Lower leg skin (tissue), 4 donors: ENCODE measurements at regions not wholly inside any gene's neighbourhood (a gene's known extent, or its start where the extent isn't known, plus 50 kb on each side); places are given as distances from the start of the nearest gene placed in this dataset.

Experiments used
- DNase-seq, 2 donors: peaks; one replicate each; pipeline ENCODE4 v3.0.0-alpha.2; 2019; ENCODE audit warnings: low spot score in 2 of 2
- H3K4me3 ChIP-seq: fragments of 200-600 bp; sonication (generic); 2 replicates; pipeline ENCODE4 v1.5.1; 2017; ENCODE audit warnings: mild to moderate bottlenecking, low read depth; ENCODE audit not compliant: poor library complexity, severe bottlenecking
- POLR2A ChIP-seq, 2 donors: fragments of 450-650 bp; IDR thresholded peaks; one replicate each; pipeline ENCODE4 v1.6.1; 2016 to 2017; ENCODE audit warnings: antibody characterized with exemption in 2 of 2, mild to moderate bottlenecking in 1 of 2, moderate library complexity in 1 of 2
- WGBS, 2 donors: methylation state at CpG; one replicate each; pipeline ENCODE4 v1.1.5; 2018; 5-methylcytosine and 5-hydroxymethylcytosine counted together
- intact Hi-C: fragments of 100-400 bp; cut with DNase I; formaldehyde crosslinking; loops from one replicate; pipeline ENCODE4 v1.15.0; 2023; ENCODE audit warnings: low total_unique reads
- TF ChIP-seq, protein P1 (sequence below), 3 donors: fragments of 450-650 bp; IDR thresholded peaks; one replicate each; pipeline ENCODE4 v1.5.1; 2016; ENCODE audit warnings: antibody characterized with exemption in 3 of 3, mild to moderate bottlenecking in 3 of 3, moderate library complexity in 2 of 3

DNA sequence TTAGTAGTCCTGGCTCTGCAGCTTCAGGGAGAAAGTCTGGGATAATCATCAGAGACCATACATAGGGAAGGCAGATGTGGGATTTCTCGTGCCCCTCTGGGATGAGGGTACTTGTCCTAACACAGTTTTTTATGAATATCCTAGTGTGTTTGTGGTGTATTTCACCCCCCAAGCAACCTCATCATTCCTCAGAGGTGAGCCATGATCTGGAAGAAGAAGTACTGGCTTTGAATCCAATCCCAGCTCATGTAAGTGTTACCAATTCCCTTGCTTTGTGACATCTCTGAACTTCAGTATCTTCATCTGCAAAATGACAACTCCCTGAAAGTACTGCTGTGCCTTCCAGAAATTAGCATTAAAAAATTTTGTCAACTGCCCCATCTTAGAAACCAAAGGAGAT is 347.5 kb upstream of the ZMIZ1 start:
- intact Hi-C loops: no loop called here
- DNase-seq: no peak
- 88 to 95% methylated on average over 1 of the region's 1 CpG for WGBS, 2 donors
- H3K4me3 ChIP-seq: no peak overlapping the region
- TF ChIP-seq, protein P1, sequence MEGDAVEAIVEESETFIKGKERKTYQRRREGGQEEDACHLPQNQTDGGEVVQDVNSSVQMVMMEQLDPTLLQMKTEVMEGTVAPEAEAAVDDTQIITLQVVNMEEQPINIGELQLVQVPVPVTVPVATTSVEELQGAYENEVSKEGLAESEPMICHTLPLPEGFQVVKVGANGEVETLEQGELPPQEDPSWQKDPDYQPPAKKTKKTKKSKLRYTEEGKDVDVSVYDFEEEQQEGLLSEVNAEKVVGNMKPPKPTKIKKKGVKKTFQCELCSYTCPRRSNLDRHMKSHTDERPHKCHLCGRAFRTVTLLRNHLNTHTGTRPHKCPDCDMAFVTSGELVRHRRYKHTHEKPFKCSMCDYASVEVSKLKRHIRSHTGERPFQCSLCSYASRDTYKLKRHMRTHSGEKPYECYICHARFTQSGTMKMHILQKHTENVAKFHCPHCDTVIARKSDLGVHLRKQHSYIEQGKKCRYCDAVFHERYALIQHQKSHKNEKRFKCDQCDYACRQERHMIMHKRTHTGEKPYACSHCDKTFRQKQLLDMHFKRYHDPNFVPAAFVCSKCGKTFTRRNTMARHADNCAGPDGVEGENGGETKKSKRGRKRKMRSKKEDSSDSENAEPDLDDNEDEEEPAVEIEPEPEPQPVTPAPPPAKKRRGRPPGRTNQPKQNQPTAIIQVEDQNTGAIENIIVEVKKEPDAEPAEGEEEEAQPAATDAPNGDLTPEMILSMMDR (IDR thresholded peaks at IDR 0.05): no peak
- TF ChIP-seq POLR2A (IDR thresholded peaks at IDR 0.05): no peak

DNA sequence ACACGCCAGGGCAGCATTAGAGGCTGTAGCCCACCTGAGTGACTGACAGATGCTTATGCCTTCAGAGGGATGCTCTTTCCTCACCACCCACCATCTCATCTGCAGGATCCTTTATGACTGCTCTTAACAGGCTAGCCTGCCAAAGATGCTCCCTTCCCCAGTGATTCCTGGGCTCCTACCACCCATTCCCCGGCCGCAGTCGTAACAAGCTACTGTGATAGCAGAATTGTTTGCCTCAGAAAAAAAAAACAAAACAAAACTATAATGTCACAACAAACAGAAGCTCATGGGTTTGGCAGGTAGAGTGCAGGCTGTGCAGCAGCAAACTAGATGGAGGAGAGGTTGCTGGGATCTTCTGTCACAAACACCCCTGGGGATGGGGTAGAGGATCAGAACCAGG is 343.9 kb upstream of the ZMIZ1 start:
- TF ChIP-seq, protein P1 (IDR thresholded peaks at IDR 0.05): no peak
- TF ChIP-seq POLR2A (IDR thresholded peaks at IDR 0.05): no peak

DNA sequence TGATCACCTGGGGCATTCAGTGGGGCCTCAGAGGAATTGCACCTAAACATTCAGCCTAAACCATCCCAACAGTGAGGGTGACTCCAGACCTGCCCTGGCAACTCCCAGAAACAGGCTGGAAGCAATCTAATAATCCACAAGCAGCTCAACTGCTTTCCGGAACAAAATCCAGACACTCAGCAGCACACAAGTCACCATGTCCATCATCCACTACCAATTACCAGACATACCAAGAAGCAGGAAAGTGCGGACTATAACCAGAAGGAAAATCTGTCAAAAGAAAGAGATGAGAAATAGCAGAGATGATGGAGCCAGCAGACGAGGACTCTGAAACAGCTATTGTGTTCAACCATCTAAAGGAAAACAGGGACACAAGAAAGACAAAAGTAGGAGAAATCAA is 342.6 kb upstream of the ZMIZ1 start:
- intact Hi-C loops: no loop called here
- H3K4me3 ChIP-seq: no peak overlapping the region
- 93 to 96% methylated on average over 3 of the region's 3 CpGs for WGBS, 2 donors
- peak in 1 of 2 donors; percentile 45 for DNase-seq
- TF ChIP-seq, protein P1 (IDR thresholded peaks at IDR 0.05): no peak
- TF ChIP-seq POLR2A (IDR thresholded peaks at IDR 0.05): no peak

More for the DNA sequence above, 343.9 kb upstream of the ZMIZ1 start:
- intact Hi-C loops: no loop called here
- DNase-seq: peak in 1 of 2 donors; percentile 61
- 94 to 97% methylated on average over 4 of the region's 4 CpGs for WGBS, 2 donors
- H3K4me3 ChIP-seq: no peak overlapping the region

DNA sequence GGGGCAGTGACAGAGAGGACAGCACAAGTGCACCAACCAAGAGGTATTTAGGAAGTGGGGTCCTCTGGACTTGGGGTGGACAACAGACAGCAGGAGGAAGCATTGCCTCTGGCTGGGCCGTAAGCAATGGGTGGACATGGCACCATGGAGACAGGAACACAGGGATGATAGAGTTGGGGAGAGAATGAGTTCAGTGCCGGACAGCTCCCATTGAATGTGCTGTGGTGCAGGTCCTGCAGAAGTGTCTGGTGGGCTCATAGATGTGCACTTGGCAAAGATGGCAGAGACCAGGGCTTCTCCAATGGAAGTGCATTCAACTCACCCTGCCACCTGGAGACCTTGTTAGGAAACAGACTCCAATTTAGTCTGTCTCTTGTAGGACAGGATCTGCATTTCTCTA is 341.5 kb upstream of the ZMIZ1 start:
- H3K4me3 ChIP-seq: no peak overlapping the region
- intact Hi-C loops: no loop called here
- WGBS, 2 donors: 90 to 93% methylated on average over 2 of the region's 2 CpGs
- TF ChIP-seq, protein P1 (IDR thresholded peaks at IDR 0.05): no peak
- no peak for TF ChIP-seq POLR2A (IDR thresholded peaks at IDR 0.05)
- DNase-seq: peak in 1 of 2 donors; percentile 43

DNA sequence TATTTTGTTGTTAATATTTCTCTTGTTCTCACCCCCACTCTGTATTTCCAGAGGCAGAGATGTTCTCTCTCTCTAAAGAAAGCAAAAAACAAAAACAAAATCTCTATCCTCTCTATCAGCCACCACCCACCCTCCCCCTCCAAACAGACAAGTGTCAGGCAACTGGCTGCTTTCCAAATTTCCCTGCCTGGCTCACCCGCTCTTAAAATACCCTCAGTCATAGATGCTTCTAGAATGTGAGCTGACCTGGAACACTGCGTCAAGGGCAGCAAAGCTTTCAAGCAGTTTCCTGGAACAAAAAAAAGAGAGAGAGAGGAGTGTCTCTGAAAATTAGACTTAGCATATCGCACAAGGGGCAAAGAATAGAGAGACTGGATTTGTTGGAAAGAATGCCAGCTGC is 341.0 kb upstream of the ZMIZ1 start:
- H3K4me3 ChIP-seq: no peak overlapping the region
- 45 to 54% methylated on average over 3 of the region's 3 CpGs for WGBS, 2 donors
- intact Hi-C loops: no loop called here
- no peak for TF ChIP-seq POLR2A (IDR thresholded peaks at IDR 0.05)
- TF ChIP-seq, protein P1 (IDR thresholded peaks at IDR 0.05): no peak
- DNase-seq: peak in 1 of 2 donors; percentile 49

DNA sequence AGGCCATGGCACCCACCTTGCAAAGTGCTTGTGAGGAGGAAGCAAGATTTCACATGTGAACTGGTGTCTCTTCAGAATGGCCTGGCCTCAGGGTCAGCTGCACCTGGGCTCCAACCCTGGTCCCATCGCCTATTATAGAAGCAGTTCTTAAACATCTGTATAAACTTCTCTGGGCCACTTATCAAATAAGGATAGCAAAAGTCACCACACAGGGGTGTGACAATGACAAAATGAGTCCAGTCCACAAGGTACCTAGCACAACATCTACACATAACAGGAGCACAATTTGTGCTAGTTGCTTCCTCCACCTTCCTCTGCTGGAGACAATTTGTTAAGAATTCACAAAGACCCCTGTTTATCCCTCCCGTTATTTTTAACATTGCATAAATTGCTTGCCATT is 340.6 kb upstream of the ZMIZ1 start:
- 91 to 93% methylated on average over 2 of the region's 2 CpGs for WGBS, 2 donors
- intact Hi-C loops: no loop called here
- DNase-seq: peak in 1 of 2 donors; percentile 17
- H3K4me3 ChIP-seq: no peak overlapping the region
- no peak for TF ChIP-seq POLR2A (IDR thresholded peaks at IDR 0.05)
- TF ChIP-seq, protein P1 (IDR thresholded peaks at IDR 0.05): no peak
